Testis (tissue), 2 donors: ENCODE measurements at regions not wholly inside any gene's neighbourhood (a gene's known extent, or its start where the extent isn't known, plus 50 kb on each side); places are given as distances from the start of the nearest gene placed in this dataset.

Source experiments
- CTCF ChIP-seq, 3 experiments: fragments of 450-650 bp in 2 of 3; fragments of 200-600 bp in 1 of 3; sonication (generic) in 1 of 3; IDR thresholded peaks; one replicate each; pipeline ENCODE4 v1.5.1; 2016 to 2019; ENCODE audit warnings: antibody characterized with exemption in 3 of 3, mild to moderate bottlenecking in 2 of 3, moderate library complexity in 1 of 3
- POLR2A ChIP-seq: fragments of 450-650 bp; IDR thresholded peaks from one replicate; pipeline ENCODE4 v1.6.1; 2017; ENCODE audit warnings: antibody characterized with exemption, mild to moderate bottlenecking, moderate library complexity

GRCh38 chr13:85441364-85441763 lies 357.9 kb downstream of the SLITRK6 start:
- TF ChIP-seq CTCF (IDR thresholded peaks at IDR 0.05) (no peak), POLR2A (no peak)
